Parathyroid adenoma (tissue), 2 donors: ENCODE measurements at regions not wholly inside any gene's neighbourhood (a gene's known extent, or its start where the extent isn't known, plus 50 kb on each side); places are given as distances from the start of the nearest gene placed in this dataset.

Experiments used
- H2AFZ ChIP-seq: fragments of 300-600 bp; sonication (generic); one replicate; pipeline ENCODE4 v1.7.0; 2017; ENCODE audit warnings: antibody characterized with exemption, mild to moderate bottlenecking
- H3K27ac ChIP-seq: fragments of 300-600 bp; sonication (generic); one replicate; pipeline ENCODE4 v1.7.0; 2017
- H3K27me3 ChIP-seq: fragments of 300-600 bp; sonication (generic); one replicate; pipeline ENCODE4 v1.7.0; 2017; ENCODE audit warnings: low read length; ENCODE audit not compliant: control insufficient read depth, insufficient read depth
- H3K36me3 ChIP-seq: fragments of 300-600 bp; sonication (generic); one replicate; pipeline ENCODE4 v1.7.0; 2017; ENCODE audit warnings: low read length; ENCODE audit not compliant: control insufficient read depth, insufficient read depth
- H3K4me1 ChIP-seq: fragments of 300-600 bp; sonication (generic); one replicate; pipeline ENCODE4 v1.7.0; 2017; ENCODE audit warnings: control low read depth
- H3K4me2 ChIP-seq: fragments of 300-600 bp; sonication (generic); one replicate; pipeline ENCODE4 v1.7.0; 2017; ENCODE audit warnings: low read length
- H3K4me3 ChIP-seq: fragments of 300-600 bp; sonication (generic); one replicate; pipeline ENCODE4 v1.7.0; 2017; ENCODE audit warnings: low read depth, low read length
- H3K79me2 ChIP-seq: fragments of 300-600 bp; sonication (generic); one replicate; pipeline ENCODE4 v1.7.0; 2017; ENCODE audit warnings: control low read depth
- H3K9ac ChIP-seq: fragments of 300-600 bp; sonication (generic); one replicate; pipeline ENCODE4 v1.7.0; 2017; ENCODE audit warnings: mild to moderate bottlenecking
- H3K9me3 ChIP-seq: fragments of 300-600 bp; sonication (generic); one replicate; pipeline ENCODE4 v1.7.0; 2017; ENCODE audit warnings: low read length; ENCODE audit not compliant: control insufficient read depth
- TF ChIP-seq, protein P1 (sequence below): fragments of 300-600 bp; sonication (generic); IDR thresholded peaks from one replicate; pipeline ENCODE4 v1.7.0; 2017; ENCODE audit warnings: antibody characterized with exemption, mild to moderate bottlenecking
- donor health status: primary hyperparathyroidism.

DNA sequence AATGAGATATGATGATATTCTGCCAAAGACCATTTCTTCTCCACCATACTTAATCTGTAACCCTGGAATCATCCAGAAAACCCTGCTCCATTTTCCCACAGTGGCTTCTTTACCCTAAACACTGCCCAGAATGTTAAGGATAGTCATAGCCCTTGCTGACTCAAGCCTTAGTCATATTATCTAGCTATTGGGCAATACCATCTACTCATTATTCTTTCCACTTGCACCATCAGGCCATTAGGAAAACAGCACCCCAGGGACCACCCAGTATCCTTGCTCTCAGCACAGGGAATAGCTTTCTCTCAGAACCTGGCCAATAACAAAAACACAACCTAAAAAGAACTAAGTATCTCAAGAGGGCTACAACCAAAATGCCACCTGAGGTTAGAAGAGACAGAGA, 445.7 kb upstream of the SLC14A2 start:
- Histone ChIP-seq H3K36me3 (no peaks in the 10 kb centered on the region), H3K4me1 (no peaks in the 10 kb centered on the region), H3K4me3 (no peak overlapping the region), H2AFZ (no peak overlapping the region), H3K27ac (no peak overlapping the region), H3K4me2 (no peak overlapping the region), H3K9ac (no peak overlapping the region), H3K79me2 (no peaks in the 10 kb centered on the region), H3K9me3 (no peaks in the 10 kb centered on the region), H3K27me3 (no peaks in the 10 kb centered on the region)
- TF ChIP-seq, protein P1, sequence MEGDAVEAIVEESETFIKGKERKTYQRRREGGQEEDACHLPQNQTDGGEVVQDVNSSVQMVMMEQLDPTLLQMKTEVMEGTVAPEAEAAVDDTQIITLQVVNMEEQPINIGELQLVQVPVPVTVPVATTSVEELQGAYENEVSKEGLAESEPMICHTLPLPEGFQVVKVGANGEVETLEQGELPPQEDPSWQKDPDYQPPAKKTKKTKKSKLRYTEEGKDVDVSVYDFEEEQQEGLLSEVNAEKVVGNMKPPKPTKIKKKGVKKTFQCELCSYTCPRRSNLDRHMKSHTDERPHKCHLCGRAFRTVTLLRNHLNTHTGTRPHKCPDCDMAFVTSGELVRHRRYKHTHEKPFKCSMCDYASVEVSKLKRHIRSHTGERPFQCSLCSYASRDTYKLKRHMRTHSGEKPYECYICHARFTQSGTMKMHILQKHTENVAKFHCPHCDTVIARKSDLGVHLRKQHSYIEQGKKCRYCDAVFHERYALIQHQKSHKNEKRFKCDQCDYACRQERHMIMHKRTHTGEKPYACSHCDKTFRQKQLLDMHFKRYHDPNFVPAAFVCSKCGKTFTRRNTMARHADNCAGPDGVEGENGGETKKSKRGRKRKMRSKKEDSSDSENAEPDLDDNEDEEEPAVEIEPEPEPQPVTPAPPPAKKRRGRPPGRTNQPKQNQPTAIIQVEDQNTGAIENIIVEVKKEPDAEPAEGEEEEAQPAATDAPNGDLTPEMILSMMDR: no peak

DNA sequence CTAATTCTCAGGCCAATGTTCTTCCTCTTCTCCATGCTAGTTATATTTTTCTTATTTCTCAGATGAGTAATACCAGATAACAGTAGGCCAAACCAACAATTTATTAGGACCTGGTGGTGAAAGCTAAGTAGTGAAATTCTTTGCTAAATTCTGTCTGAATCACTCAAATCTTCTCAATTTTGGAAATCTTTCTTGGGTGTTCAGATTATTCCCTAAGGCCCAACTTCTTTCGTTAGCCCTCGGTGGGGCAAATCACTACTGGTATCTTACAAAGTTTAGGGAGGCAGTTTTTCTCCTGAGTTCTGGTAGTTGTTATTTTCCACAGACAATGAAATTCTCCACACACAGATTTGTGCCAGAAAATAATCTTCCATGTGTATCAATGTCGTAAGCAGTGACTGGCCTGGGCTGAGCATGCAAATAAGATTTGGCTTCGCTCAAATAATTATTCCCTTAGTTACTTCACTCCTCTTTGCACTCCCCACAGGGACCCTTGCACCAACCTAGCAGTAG, 443.5 kb upstream of the SLC14A2 start:
- Histone ChIP-seq H3K79me2 (no peaks in the 10 kb centered on the region), H3K4me3 (no peak overlapping the region), H3K4me2 (no peak overlapping the region), H3K36me3 (no peaks in the 10 kb centered on the region), H2AFZ (no peak overlapping the region), H3K4me1 (no peaks in the 10 kb centered on the region), H3K27ac (no peak overlapping the region), H3K9ac (no peak overlapping the region), H3K27me3 (no peaks in the 10 kb centered on the region), H3K9me3 (no peaks in the 10 kb centered on the region)
- TF ChIP-seq, protein P1: no peak

DNA sequence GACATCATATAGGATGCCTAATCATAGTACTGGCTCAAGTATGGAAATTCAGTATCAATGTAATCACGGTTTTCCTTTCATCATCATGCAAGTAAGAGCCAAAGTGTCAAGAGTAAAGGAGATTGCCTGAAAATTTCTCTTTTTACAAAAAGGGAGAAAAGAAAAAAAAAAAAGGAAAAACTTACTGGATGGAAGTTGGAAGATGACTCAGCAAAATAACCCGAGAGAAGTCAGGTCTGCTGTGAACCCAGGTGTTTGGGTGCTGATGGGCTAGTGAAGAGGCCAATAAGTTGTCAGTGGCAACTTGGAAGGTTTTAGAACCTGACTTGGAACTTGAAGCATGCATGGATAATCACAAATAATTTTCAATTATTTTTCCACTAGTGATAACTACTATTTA, 441.9 kb upstream of the SLC14A2 start:
- Histone ChIP-seq H2AFZ (no peak overlapping the region), H3K4me2 (no peak overlapping the region), H3K27ac (no peak overlapping the region), H3K4me3 (no peak overlapping the region), H3K79me2 (no peaks in the 10 kb centered on the region), H3K9me3 (no peaks in the 10 kb centered on the region), H3K27me3 (no peaks in the 10 kb centered on the region), H3K36me3 (no peaks in the 10 kb centered on the region), H3K9ac (no peak overlapping the region), H3K4me1 (no peaks in the 10 kb centered on the region)
- TF ChIP-seq, protein P1: no peak

DNA sequence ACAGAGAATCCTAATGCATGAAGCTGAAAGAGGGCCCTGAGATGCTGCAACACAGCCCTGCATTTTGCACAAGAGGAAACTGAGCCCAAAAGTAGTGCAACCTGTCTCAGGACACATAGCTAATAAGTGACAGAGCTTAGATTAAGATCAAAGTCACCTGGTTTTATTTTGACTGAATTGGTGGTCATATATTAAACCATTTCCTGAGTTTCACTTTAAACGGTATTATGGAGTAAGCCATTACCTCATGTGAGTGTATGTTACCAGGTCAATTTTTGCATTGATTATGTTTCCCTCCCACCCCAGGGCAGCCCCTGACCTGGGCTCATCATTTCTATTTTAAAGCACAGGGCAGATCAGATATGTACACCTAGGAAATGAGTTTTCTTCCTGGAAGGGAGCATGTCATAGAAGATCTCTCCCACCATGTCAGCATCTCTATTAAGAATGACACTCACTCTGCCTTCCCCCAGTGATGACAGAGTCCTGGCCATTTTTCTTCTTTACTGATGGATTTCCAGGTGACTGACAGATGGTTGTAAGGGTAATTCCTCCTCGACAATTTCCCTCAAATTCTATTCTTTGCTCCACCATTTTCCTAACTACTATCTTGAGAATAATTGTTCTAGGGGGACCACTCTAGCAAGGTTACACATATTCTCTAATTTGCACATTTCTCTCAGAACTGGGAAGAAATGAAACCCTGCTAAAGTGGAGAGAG, 441.3 kb upstream of the SLC14A2 start:
- Histone ChIP-seq H3K9me3 (no peaks in the 10 kb centered on the region), H3K9ac (no peak overlapping the region), H3K79me2 (no peaks in the 10 kb centered on the region), H3K4me3 (no peak overlapping the region), H3K27ac (no peak overlapping the region), H3K27me3 (no peaks in the 10 kb centered on the region), H3K4me1 (no peaks in the 10 kb centered on the region), H3K36me3 (no peaks in the 10 kb centered on the region), H2AFZ (no peak overlapping the region), H3K4me2 (no peak overlapping the region)
- TF ChIP-seq, protein P1: no peak

DNA sequence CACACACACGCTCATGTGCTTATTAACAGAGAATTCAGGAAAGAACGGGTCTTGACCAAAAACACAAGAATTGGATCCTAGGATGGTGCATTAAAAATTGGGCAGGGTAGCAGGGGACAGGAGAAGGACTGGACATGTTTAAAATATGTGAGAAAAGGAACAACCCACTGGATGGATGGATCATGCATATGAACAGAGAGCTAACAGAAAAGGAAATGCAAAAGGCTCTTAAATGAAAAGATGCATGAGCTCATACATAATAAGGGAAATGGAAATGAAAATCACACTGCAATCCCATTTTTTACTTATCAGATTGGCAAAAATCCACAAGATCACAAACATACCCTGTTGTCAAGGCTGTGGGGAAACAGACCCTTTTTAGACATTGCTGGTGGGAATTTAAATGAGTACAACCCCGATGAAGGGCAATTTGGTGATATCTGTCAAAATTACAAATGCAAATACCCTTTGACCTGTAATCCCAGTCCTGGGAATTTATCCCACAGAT, 440.6 kb upstream of the SLC14A2 start:
- Histone ChIP-seq H3K27ac (no peak overlapping the region), H3K9me3 (no peaks in the 10 kb centered on the region), H3K36me3 (no peaks in the 10 kb centered on the region), H3K79me2 (no peaks in the 10 kb centered on the region), H3K27me3 (no peaks in the 10 kb centered on the region), H3K9ac (no peak overlapping the region), H3K4me3 (no peak overlapping the region), H2AFZ (no peak overlapping the region), H3K4me1 (no peaks in the 10 kb centered on the region), H3K4me2 (no peak overlapping the region)
- TF ChIP-seq, protein P1: no peak
